ENCODE measurements at regions not wholly inside any gene's neighbourhood (a gene's known extent, or its start where the extent isn't known, plus 50 kb on each side); places are given as distances from the start of the nearest gene placed in this dataset.
"Not testable (repeated sequence)": the region's sequence is repeated elsewhere in the genome, so short reads cannot be mapped to it uniquely, and the experiment has no call there.

DNA sequence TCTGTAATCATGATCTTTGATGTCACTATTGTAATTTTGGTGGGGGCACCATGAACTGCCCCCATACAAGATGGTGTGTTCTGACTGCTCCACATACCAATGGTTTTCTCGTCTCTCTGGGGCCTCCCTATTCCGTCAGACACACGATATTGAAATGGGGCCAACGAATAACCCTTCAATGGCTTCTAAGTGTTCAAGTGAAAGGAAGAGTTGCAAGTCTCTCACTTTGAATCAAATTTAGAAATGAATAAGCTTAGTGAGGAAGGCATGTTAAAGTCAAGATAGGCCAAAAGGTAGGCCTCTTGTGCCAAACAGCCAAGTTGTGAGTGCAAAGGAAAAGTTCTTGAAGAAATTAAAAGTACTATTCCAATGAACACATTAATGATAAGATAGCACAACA lies 205.4 kb downstream of the SPRY1 start:
- no peak for DNase-seq
- WGBS, 2 experiments (ENCODE audit: low coverage in 1 of 2, low lambda C conversion rate in 2 of 2, missing lambda C conversion rate in 2 of 2), result 74 to 83% methylated on average over 4 of the region's 4 CpGs
- H3K4me2 ChIP-seq (ENCODE audit: unreplicated experiment), result no peak overlapping the region
- H3K27ac ChIP-seq, result no peak overlapping the region
- no peak overlapping the region for H3K4me3 ChIP-seq
- H4K20me1 ChIP-seq (ENCODE audit: insufficient read depth), result no peaks in the 10 kb centered on the region
- no peaks in the 10 kb centered on the region for H3K27me3 ChIP-seq (replicated peaks; ENCODE audit: insufficient read depth)
- no peak overlapping the region for H3K9ac ChIP-seq
- in situ Hi-C loops (cut with MboI), result no loop called here
- no peak overlapping the region for H2AFZ ChIP-seq
- 0 out of 2 replicates have a peak, but pooled peaks cover 8% of the 10 kb centered on the region for H3F3A ChIP-seq (ENCODE audit: insufficient read depth)
- no peaks in the 10 kb centered on the region for H3K79me2 ChIP-seq (ENCODE audit: insufficient read depth)
- no peaks in the 10 kb centered on the region for H3K9me3 ChIP-seq (ENCODE audit: low read depth)
- H3K9me2 ChIP-seq (ENCODE audit: insufficient read depth), result no peaks in the 10 kb centered on the region
- H3K4me1 ChIP-seq (ENCODE audit: insufficient read depth), result peaks cover 20% of the 10 kb centered on the region
- no peaks in the 10 kb centered on the region for H3K36me3 ChIP-seq (ENCODE audit: low read depth)
- TF ChIP-seq EZH2phosphoT487 (IDR thresholded peaks at IDR 0.05; ENCODE audit: insufficient read depth, low read depth), result no peak
- TF ChIP-seq EZH2 (IDR thresholded peaks at IDR 0.05; ENCODE audit: insufficient read depth, poor library complexity, severe bottlenecking), result no peak

- no peaks in the 10 kb centered on the region for H3K9me3 ChIP-seq (ENCODE audit: low read depth)
- no peaks in the 10 kb centered on the region for H3K36me3 ChIP-seq (ENCODE audit: low read depth)
- 79 to 80% methylated on average over 7 of the region's 7 CpGs for WGBS, 2 experiments (ENCODE audit: low coverage in 1 of 2, low lambda C conversion rate in 2 of 2, missing lambda C conversion rate in 2 of 2)
- H3K4me3 ChIP-seq, result no peak overlapping the region
- no peaks in the 10 kb centered on the region for H3K27me3 ChIP-seq (replicated peaks; ENCODE audit: insufficient read depth)
- in situ Hi-C loops (cut with MboI), result no loop called here
- H3K4me1 ChIP-seq (ENCODE audit: insufficient read depth), result peaks cover 15% of the 10 kb centered on the region
- no peaks in the 10 kb centered on the region for H3F3A ChIP-seq (ENCODE audit: insufficient read depth)
- no peaks in the 10 kb centered on the region for H4K20me1 ChIP-seq (ENCODE audit: insufficient read depth)
- no peaks in the 10 kb centered on the region for H3K9me2 ChIP-seq (ENCODE audit: insufficient read depth)
- H3K4me2 ChIP-seq (ENCODE audit: unreplicated experiment), result no peak overlapping the region
- no peaks in the 10 kb centered on the region for H3K79me2 ChIP-seq (ENCODE audit: insufficient read depth)
- H3K9ac ChIP-seq, result no peak overlapping the region
- H2AFZ ChIP-seq, result no peak overlapping the region
- TF ChIP-seq EZH2 (IDR thresholded peaks at IDR 0.05; ENCODE audit: insufficient read depth, poor library complexity, severe bottlenecking) (no peak), EZH2phosphoT487 (IDR thresholded peaks at IDR 0.05; ENCODE audit: insufficient read depth, low read depth) (no peak)
- DNase-seq, result peak; percentile 14
- H3K27ac ChIP-seq, result no peak overlapping the region
Observed at GRCh38 chr4:123603165-123603564, 206.6 kb downstream of the SPRY1 start.

DNA sequence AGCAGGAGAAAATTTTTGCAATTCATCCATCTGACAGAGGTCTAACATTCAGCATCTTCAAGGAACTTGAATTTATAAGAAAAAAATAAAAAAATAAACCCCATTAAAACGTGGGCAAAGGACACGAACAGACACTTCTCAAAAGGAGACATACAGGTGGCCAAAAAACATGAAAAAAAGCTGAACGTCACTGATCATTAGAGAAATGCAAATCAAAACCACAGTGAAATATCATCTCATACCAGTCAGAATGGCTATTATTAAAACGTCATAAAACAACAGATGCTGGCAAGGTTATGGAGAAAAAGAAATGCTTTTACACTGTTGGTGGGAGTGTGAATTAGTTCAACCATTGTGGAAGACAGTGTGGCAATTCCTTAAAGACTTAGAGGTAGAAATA lies 209.2 kb downstream of the SPRY1 start:
- H3F3A ChIP-seq (ENCODE audit: insufficient read depth); H3K9ac ChIP-seq; H3K4me1 ChIP-seq (ENCODE audit: insufficient read depth); DNase-seq; H3K9me2 ChIP-seq (ENCODE audit: insufficient read depth); H3K4me3 ChIP-seq; H3K79me2 ChIP-seq (ENCODE audit: insufficient read depth); H4K20me1 ChIP-seq (ENCODE audit: insufficient read depth); in situ Hi-C loops (cut with MboI); H3K27me3 ChIP-seq (replicated peaks; ENCODE audit: insufficient read depth); H3K9me3 ChIP-seq (ENCODE audit: low read depth); H3K27ac ChIP-seq; H3K4me2 ChIP-seq (ENCODE audit: unreplicated experiment); H2AFZ ChIP-seq; H3K36me3 ChIP-seq (ENCODE audit: low read depth): not testable (repeated sequence)
- 69% methylated on average over 4 of the region's 4 CpGs for WGBS, 2 experiments (ENCODE audit: low coverage in 1 of 2, low lambda C conversion rate in 2 of 2, missing lambda C conversion rate in 2 of 2)

- TF ChIP-seq EZH2phosphoT487 (IDR thresholded peaks at IDR 0.05; ENCODE audit: insufficient read depth, low read depth) (no peak), EZH2 (IDR thresholded peaks at IDR 0.05; ENCODE audit: insufficient read depth, poor library complexity, severe bottlenecking) (no peak)
- no peaks in the 10 kb centered on the region for H3F3A ChIP-seq (ENCODE audit: insufficient read depth)
- no peak overlapping the region for H2AFZ ChIP-seq
- no peaks in the 10 kb centered on the region for H4K20me1 ChIP-seq (ENCODE audit: insufficient read depth)
- no peaks in the 10 kb centered on the region for H3K79me2 ChIP-seq (ENCODE audit: insufficient read depth)
- in situ Hi-C loops (cut with MboI), result no loop called here
- no peaks in the 10 kb centered on the region for H3K27me3 ChIP-seq (replicated peaks; ENCODE audit: insufficient read depth)
- H3K9me3 ChIP-seq (ENCODE audit: low read depth), result no peaks in the 10 kb centered on the region
- no peak overlapping the region for H3K4me2 ChIP-seq (ENCODE audit: unreplicated experiment)
- no peaks in the 10 kb centered on the region for H3K36me3 ChIP-seq (ENCODE audit: low read depth)
- no peak overlapping the region for H3K9ac ChIP-seq
- no peaks in the 10 kb centered on the region for H3K9me2 ChIP-seq (ENCODE audit: insufficient read depth)
- no peak overlapping the region for H3K4me3 ChIP-seq
- no peak for DNase-seq
- 51 to 54% methylated on average over 2 of the region's 2 CpGs for WGBS, 2 experiments (ENCODE audit: low coverage in 1 of 2, low lambda C conversion rate in 2 of 2, missing lambda C conversion rate in 2 of 2)
- H3K27ac ChIP-seq, result no peak overlapping the region
- no peaks in the 10 kb centered on the region for H3K4me1 ChIP-seq (ENCODE audit: insufficient read depth)
Observed at GRCh38 chr4:123606336-123606735, 209.7 kb downstream of the SPRY1 start.

- Histone ChIP-seq H3K36me3 (ENCODE audit: low read depth) (no peaks in the 10 kb centered on the region), H3F3A (ENCODE audit: insufficient read depth) (no peaks in the 10 kb centered on the region), H3K79me2 (ENCODE audit: insufficient read depth) (no peaks in the 10 kb centered on the region), H3K9me2 (ENCODE audit: insufficient read depth) (no peaks in the 10 kb centered on the region), H3K9me3 (ENCODE audit: low read depth) (no peaks in the 10 kb centered on the region), H3K27ac (no peak overlapping the region), H3K4me2 (ENCODE audit: unreplicated experiment) (no peak overlapping the region), H3K4me1 (ENCODE audit: insufficient read depth) (no peaks in the 10 kb centered on the region), H3K4me3 (no peak overlapping the region), H2AFZ (no peak overlapping the region), H3K27me3 (replicated peaks; ENCODE audit: insufficient read depth) (no peaks in the 10 kb centered on the region), H3K9ac (no peak overlapping the region), H4K20me1 (ENCODE audit: insufficient read depth) (no peaks in the 10 kb centered on the region)
- no peak for DNase-seq
- TF ChIP-seq EZH2 (IDR thresholded peaks at IDR 0.05; ENCODE audit: insufficient read depth, poor library complexity, severe bottlenecking) (no peak), EZH2phosphoT487 (IDR thresholded peaks at IDR 0.05; ENCODE audit: insufficient read depth, low read depth) (no peak)
- 85 to 92% methylated on average over 3 of the region's 3 CpGs for WGBS, 2 experiments (ENCODE audit: low coverage in 1 of 2, low lambda C conversion rate in 2 of 2, missing lambda C conversion rate in 2 of 2)
- in situ Hi-C loops (cut with MboI), result no loop called here
Observed at GRCh38 chr4:123606946-123607542, 210.4 kb downstream of the SPRY1 start.
